NB4 (cell line): ENCODE measurements at regions not wholly inside any gene's neighbourhood (a gene's known extent, or its start where the extent isn't known, plus 50 kb on each side); places are given as distances from the start of the nearest gene placed in this dataset.

ENCODE experiments used
- POLR2A ChIP-seq: IDR thresholded peaks from 2 replicates; pipeline ENCODE4 v1.6.1; 2011; ENCODE audit warnings: mild to moderate bottlenecking; ENCODE audit not compliant: insufficient read length; ENCODE audit errors: extremely low read depth
- TF ChIP-seq, protein P1 (sequence below): IDR thresholded peaks from one replicate; pipeline ENCODE4 v1.5.1; 2012; ENCODE audit warnings: low read depth, low read length

GRCh38 chr20:40323361-40323794 is 365.7 kb downstream of the MAFB start:
- TF ChIP-seq, protein P1, sequence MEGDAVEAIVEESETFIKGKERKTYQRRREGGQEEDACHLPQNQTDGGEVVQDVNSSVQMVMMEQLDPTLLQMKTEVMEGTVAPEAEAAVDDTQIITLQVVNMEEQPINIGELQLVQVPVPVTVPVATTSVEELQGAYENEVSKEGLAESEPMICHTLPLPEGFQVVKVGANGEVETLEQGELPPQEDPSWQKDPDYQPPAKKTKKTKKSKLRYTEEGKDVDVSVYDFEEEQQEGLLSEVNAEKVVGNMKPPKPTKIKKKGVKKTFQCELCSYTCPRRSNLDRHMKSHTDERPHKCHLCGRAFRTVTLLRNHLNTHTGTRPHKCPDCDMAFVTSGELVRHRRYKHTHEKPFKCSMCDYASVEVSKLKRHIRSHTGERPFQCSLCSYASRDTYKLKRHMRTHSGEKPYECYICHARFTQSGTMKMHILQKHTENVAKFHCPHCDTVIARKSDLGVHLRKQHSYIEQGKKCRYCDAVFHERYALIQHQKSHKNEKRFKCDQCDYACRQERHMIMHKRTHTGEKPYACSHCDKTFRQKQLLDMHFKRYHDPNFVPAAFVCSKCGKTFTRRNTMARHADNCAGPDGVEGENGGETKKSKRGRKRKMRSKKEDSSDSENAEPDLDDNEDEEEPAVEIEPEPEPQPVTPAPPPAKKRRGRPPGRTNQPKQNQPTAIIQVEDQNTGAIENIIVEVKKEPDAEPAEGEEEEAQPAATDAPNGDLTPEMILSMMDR, result no peak
- no peak for TF ChIP-seq POLR2A
